WTC11 (cell line): ENCODE measurements at regions not wholly inside any gene's neighbourhood (a gene's known extent, or its start where the extent isn't known, plus 50 kb on each side); places are given as distances from the start of the nearest gene placed in this dataset.

Experiments used
- ATAC-seq: fragments of 200-7000 bp; cut with Tn5 transposase; 2 replicates; pipeline ENCODE4 v1.10.0; 2021; ENCODE audit warnings: mild to moderate bottlenecking, moderate library complexity
- CTCF ChIA-PET: fragments of 300-600 bp; sonication (Branson Sonifier 250); formaldehyde crosslinking; loops from one replicate; lab custom pipeline; 2021; ENCODE audit warnings: antibody characterized with exemption; lab: Charles Lee
- POLR2A ChIA-PET: fragments of 350-600 bp; sonication (Branson Sonifier 250); formaldehyde crosslinking; loops from one replicate; lab custom pipeline; 2021; ENCODE audit warnings: antibody characterized with exemption; lab: Charles Lee
- DNase-seq: peaks from one replicate; pipeline ENCODE4 v3.0.0; 2021; ENCODE audit warnings: low spot score
- H3K27ac Mint-ChIP-seq: 2 replicates; pipeline ENCODE4 v1.8.0; 2021; ENCODE audit warnings: mixed read lengths
- H3K27me3 Mint-ChIP-seq: 2 replicates; pipeline ENCODE4 v1.8.0; 2021; ENCODE audit warnings: low read depth, mild to moderate bottlenecking, moderate library complexity, mixed read lengths
- H3K36me3 Mint-ChIP-seq: 2 replicates; pipeline ENCODE4 v1.8.0; 2021; ENCODE audit warnings: mixed read lengths
- H3K4me1 Mint-ChIP-seq: 2 replicates; pipeline ENCODE4 v1.8.0; 2022; ENCODE audit warnings: mixed read lengths
- H3K4me3 Mint-ChIP-seq: 2 replicates; pipeline ENCODE4 v1.8.0; 2021; ENCODE audit warnings: mild to moderate bottlenecking, moderate library complexity, mixed read lengths
- H3K9me3 Mint-ChIP-seq: 2 replicates; pipeline ENCODE4 v1.8.0; 2021; ENCODE audit warnings: mixed read lengths
- CREB1 ChIP-seq: sonication (generic); formaldehyde crosslinking; IDR thresholded peaks from 2 replicates; pipeline ENCODE4 v1.8.0; 2023; ENCODE audit warnings: mild to moderate bottlenecking, missing genetic modification reagents
- CREM ChIP-seq: sonication (generic); formaldehyde crosslinking; IDR thresholded peaks from 2 replicates; pipeline ENCODE4 v1.8.1; 2022; ENCODE audit warnings: mild to moderate bottlenecking, missing genetic modification reagents, moderate library complexity
- FOXP1 ChIP-seq: sonication (generic); formaldehyde crosslinking; IDR thresholded peaks from 2 replicates; pipeline ENCODE4 v1.8.0; 2022; ENCODE audit warnings: missing genetic modification reagents, mild to moderate bottlenecking, moderate library complexity, borderline replicate concordance
- GRHL2 ChIP-seq: fragments of 250-450 bp; sonication (Bioruptor Pico); IDR thresholded peaks from 2 replicates; pipeline ENCODE4 v1.8.0; 2022; ENCODE audit warnings: mild to moderate bottlenecking, moderate library complexity; ENCODE audit not compliant: insufficient replicate concordance, severe bottlenecking
- HMGA2 ChIP-seq: fragments of 250-450 bp; sonication (Bioruptor Pico); IDR thresholded peaks from 2 replicates; pipeline ENCODE4 v1.4.0; 2021; ENCODE audit warnings: mild to moderate bottlenecking, moderate library complexity
- KAT7 ChIP-seq: sonication (generic); formaldehyde crosslinking; IDR thresholded peaks from 2 replicates; pipeline ENCODE4 v1.8.1; 2023; ENCODE audit warnings: missing genetic modification reagents, mild to moderate bottlenecking, borderline replicate concordance
- NR3C1 ChIP-seq: sonication (generic); formaldehyde crosslinking; conservative IDR thresholded peaks from 2 replicates; pipeline ENCODE4 v1.8.1; 2023; ENCODE audit warnings: low read depth, mild to moderate bottlenecking, missing genetic modification reagents
- OVOL2 ChIP-seq: fragments of 250-450 bp; sonication (Bioruptor Pico); IDR thresholded peaks from 2 replicates; pipeline ENCODE4 v1.9.0; 2021; ENCODE audit warnings: mild to moderate bottlenecking, borderline replicate concordance
- RELA ChIP-seq: sonication (generic); formaldehyde crosslinking; IDR thresholded peaks from 2 replicates; pipeline ENCODE4 v1.8.1; 2022; ENCODE audit warnings: missing genetic modification reagents, mild to moderate bottlenecking, borderline replicate concordance
- RORB ChIP-seq: fragments of 250-450 bp; sonication (Bioruptor Pico); IDR thresholded peaks from 2 replicates; pipeline ENCODE4 v1.9.0; 2021; ENCODE audit warnings: mild to moderate bottlenecking
- SMAD3 ChIP-seq: sonication (generic); formaldehyde crosslinking; IDR thresholded peaks from 2 replicates; pipeline ENCODE4 v1.8.0; 2022; ENCODE audit warnings: missing genetic modification reagents, mild to moderate bottlenecking, borderline replicate concordance
- SP1 ChIP-seq: sonication (generic); formaldehyde crosslinking; conservative IDR thresholded peaks from 2 replicates; pipeline ENCODE4 v1.8.1; 2022; ENCODE audit warnings: missing genetic modification reagents
- TP53 ChIP-seq: sonication (generic); formaldehyde crosslinking; IDR thresholded peaks from 2 replicates; pipeline ENCODE4 v1.8.1; 2023; ENCODE audit warnings: mild to moderate bottlenecking, missing genetic modification reagents
- ZNF121 ChIP-seq: sonication (generic); formaldehyde crosslinking; IDR thresholded peaks from 2 replicates; pipeline ENCODE4 v1.8.0; 2023; ENCODE audit warnings: missing genetic modification reagents
- ZNF263 ChIP-seq: sonication (generic); formaldehyde crosslinking; IDR thresholded peaks from 2 replicates; pipeline ENCODE4 v1.8.1; 2022; ENCODE audit warnings: low read depth, mild to moderate bottlenecking, moderate library complexity, missing genetic modification reagents
- ZNF416 ChIP-seq: fragments of 250-450 bp; sonication (Bioruptor Pico); IDR thresholded peaks from 2 replicates; pipeline ENCODE4 v1.9.0; 2021; ENCODE audit warnings: mild to moderate bottlenecking, inconsistent platforms
- TF ChIP-seq, protein P1 (sequence below): sonication (generic); formaldehyde crosslinking; IDR thresholded peaks from 2 replicates; pipeline ENCODE4 v1.8.1; 2023; ENCODE audit warnings: mild to moderate bottlenecking, missing genetic modification reagents
- TF ChIP-seq, protein P2 (sequence below): sonication (generic); formaldehyde crosslinking; IDR thresholded peaks from 2 replicates; pipeline ENCODE4 v1.8.0; 2022; ENCODE audit warnings: mild to moderate bottlenecking, missing genetic modification reagents
- TF ChIP-seq, protein P3 (sequence below): fragments of 250-450 bp; sonication (Bioruptor Pico); IDR thresholded peaks from 2 replicates; pipeline ENCODE4 v1.9.0; 2021; ENCODE audit warnings: mild to moderate bottlenecking
- TF ChIP-seq, protein P4 (sequence below): sonication (generic); formaldehyde crosslinking; IDR thresholded peaks from 2 replicates; pipeline ENCODE4 v1.8.0; 2022; ENCODE audit warnings: mild to moderate bottlenecking, missing genetic modification reagents
- TF ChIP-seq, protein P5 (sequence below): sonication (generic); formaldehyde crosslinking; IDR thresholded peaks from 2 replicates; pipeline ENCODE4 v1.8.1; 2023; ENCODE audit warnings: mild to moderate bottlenecking, missing genetic modification reagents, borderline replicate concordance
- TF ChIP-seq, protein P6 (sequence below): sonication (generic); formaldehyde crosslinking; IDR thresholded peaks from 2 replicates; pipeline ENCODE4 v1.8.1; 2022; ENCODE audit warnings: low read depth, mild to moderate bottlenecking, moderate library complexity, missing genetic modification reagents, borderline replicate concordance

DNA sequence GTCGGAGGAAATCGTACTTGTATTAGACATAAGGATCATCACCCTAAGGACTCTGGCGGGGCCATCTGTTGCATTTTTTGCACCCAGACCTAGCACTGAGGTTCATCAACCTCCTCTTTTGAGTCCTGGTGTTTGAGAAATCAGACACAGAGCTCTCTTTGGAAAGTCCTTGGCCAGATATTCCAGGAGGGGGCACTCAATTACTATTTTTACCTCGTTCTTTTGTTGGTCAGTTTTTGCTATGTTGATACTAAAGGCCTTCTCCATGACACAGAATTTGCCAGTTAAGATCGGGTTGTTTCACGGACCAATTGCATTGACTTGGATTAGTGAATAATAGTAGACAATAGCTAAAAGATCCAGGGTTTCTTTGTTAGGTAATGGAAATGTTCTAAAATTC is 711.2 kb downstream of the KCNT2 start (continued):
- TF ChIP-seq FOXP1 (CRISPR knock-in tag): no peak
- TF ChIP-seq, protein P1, sequence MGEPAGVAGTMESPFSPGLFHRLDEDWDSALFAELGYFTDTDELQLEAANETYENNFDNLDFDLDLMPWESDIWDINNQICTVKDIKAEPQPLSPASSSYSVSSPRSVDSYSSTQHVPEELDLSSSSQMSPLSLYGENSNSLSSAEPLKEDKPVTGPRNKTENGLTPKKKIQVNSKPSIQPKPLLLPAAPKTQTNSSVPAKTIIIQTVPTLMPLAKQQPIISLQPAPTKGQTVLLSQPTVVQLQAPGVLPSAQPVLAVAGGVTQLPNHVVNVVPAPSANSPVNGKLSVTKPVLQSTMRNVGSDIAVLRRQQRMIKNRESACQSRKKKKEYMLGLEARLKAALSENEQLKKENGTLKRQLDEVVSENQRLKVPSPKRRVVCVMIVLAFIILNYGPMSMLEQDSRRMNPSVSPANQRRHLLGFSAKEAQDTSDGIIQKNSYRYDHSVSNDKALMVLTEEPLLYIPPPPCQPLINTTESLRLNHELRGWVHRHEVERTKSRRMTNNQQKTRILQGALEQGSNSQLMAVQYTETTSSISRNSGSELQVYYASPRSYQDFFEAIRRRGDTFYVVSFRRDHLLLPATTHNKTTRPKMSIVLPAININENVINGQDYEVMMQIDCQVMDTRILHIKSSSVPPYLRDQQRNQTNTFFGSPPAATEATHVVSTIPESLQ: no peak

DNA sequence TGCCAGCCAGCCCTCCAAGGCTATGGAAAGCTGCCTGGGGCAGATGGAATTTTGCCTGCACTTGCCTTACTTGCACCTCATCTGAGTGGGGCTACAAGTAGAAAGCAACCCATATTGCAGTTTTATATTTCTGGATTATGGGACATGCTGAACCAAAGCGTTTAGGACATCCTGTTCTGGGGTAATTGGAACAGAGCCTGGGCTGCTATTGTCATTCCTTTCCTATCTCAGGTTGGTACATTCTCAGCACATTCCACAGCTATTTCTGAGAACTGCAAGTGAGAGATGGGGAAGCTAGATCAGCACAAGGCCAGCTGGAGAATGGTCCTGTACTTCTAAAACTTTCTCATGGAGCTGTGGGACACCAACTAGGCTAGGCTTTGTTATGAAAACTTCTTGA is 713.8 kb downstream of the KCNT2 start:
- peak; percentile 69 for ATAC-seq
- no peak for DNase-seq
- TF ChIP-seq RELA (CRISPR knock-in tag) (no peak), ZNF121 (CRISPR knock-in tag) (no peak), ZNF416 (CRISPR knock-in tag) (no peak), NR3C1 (no peak), CREM (CRISPR knock-in tag) (no peak), SP1 (CRISPR knock-in tag) (no peak), CREB1 (CRISPR knock-in tag) (no peak), KAT7 (no peak), RORB (CRISPR knock-in tag) (no peak), SMAD3 (CRISPR knock-in tag) (no peak), HMGA2 (CRISPR knock-in tag) (no peak), TP53 (no peak), GRHL2 (CRISPR knock-in tag) (no peak), OVOL2 (CRISPR knock-in tag) (no peak), ZNF263 (CRISPR knock-in tag) (no peak)
- TF ChIP-seq, protein P2, sequence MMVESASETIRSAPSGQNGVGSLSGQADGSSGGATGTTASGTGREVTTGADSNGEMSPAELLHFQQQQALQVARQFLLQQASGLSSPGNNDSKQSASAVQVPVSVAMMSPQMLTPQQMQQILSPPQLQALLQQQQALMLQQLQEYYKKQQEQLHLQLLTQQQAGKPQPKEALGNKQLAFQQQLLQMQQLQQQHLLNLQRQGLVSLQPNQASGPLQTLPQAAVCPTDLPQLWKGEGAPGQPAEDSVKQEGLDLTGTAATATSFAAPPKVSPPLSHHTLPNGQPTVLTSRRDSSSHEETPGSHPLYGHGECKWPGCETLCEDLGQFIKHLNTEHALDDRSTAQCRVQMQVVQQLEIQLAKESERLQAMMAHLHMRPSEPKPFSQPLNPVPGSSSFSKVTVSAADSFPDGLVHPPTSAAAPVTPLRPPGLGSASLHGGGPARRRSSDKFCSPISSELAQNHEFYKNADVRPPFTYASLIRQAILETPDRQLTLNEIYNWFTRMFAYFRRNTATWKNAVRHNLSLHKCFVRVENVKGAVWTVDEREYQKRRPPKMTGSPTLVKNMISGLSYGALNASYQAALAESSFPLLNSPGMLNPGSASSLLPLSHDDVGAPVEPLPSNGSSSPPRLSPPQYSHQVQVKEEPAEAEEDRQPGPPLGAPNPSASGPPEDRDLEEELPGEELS (CRISPR knock-in tag): no peak
- TF ChIP-seq, protein P3, sequence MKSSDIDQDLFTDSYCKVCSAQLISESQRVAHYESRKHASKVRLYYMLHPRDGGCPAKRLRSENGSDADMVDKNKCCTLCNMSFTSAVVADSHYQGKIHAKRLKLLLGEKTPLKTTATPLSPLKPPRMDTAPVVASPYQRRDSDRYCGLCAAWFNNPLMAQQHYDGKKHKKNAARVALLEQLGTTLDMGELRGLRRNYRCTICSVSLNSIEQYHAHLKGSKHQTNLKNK (CRISPR knock-in tag): no peak
- TF ChIP-seq, protein P4, sequence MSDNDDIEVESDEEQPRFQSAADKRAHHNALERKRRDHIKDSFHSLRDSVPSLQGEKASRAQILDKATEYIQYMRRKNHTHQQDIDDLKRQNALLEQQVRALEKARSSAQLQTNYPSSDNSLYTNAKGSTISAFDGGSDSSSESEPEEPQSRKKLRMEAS (CRISPR knock-in tag): no peak
- TF ChIP-seq, protein P5, sequence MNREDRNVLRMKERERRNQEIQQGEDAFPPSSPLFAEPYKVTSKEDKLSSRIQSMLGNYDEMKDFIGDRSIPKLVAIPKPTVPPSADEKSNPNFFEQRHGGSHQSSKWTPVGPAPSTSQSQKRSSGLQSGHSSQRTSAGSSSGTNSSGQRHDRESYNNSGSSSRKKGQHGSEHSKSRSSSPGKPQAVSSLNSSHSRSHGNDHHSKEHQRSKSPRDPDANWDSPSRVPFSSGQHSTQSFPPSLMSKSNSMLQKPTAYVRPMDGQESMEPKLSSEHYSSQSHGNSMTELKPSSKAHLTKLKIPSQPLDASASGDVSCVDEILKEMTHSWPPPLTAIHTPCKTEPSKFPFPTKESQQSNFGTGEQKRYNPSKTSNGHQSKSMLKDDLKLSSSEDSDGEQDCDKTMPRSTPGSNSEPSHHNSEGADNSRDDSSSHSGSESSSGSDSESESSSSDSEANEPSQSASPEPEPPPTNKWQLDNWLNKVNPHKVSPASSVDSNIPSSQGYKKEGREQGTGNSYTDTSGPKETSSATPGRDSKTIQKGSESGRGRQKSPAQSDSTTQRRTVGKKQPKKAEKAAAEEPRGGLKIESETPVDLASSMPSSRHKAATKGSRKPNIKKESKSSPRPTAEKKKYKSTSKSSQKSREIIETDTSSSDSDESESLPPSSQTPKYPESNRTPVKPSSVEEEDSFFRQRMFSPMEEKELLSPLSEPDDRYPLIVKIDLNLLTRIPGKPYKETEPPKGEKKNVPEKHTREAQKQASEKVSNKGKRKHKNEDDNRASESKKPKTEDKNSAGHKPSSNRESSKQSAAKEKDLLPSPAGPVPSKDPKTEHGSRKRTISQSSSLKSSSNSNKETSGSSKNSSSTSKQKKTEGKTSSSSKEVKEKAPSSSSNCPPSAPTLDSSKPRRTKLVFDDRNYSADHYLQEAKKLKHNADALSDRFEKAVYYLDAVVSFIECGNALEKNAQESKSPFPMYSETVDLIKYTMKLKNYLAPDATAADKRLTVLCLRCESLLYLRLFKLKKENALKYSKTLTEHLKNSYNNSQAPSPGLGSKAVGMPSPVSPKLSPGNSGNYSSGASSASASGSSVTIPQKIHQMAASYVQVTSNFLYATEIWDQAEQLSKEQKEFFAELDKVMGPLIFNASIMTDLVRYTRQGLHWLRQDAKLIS (CRISPR knock-in tag): no peak
- TF ChIP-seq, protein P6, sequence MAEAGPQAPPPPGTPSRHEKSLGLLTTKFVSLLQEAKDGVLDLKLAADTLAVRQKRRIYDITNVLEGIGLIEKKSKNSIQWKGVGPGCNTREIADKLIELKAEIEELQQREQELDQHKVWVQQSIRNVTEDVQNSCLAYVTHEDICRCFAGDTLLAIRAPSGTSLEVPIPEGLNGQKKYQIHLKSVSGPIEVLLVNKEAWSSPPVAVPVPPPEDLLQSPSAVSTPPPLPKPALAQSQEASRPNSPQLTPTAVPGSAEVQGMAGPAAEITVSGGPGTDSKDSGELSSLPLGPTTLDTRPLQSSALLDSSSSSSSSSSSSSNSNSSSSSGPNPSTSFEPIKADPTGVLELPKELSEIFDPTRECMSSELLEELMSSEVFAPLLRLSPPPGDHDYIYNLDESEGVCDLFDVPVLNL: no peak
- Mint-ChIP-seq H3K27me3 (no peaks in the 10 kb centered on the region), H3K27ac (no peak overlapping the region), H3K4me1 (peaks cover 14% of the 10 kb centered on the region), H3K36me3 (peaks cover 22% of the 10 kb centered on the region), H3K9me3 (peaks cover 35% of the 10 kb centered on the region), H3K4me3 (no peak overlapping the region)
- ChIA-PET POLR2A (no interaction called here), CTCF (interaction anchor here (1.8 kb wide), 1 partner anchor 8 kb away, joined by 17 read pairs; no protein-coding TSS in a partner anchor)
